NCI-H1092 (cell line): ENCODE measurements at regions not wholly inside any gene's neighbourhood (a gene's known extent, or its start where the extent isn't known, plus 50 kb on each side); places are given as distances from the start of the nearest gene placed in this dataset.
"Not testable (repeated sequence)": the region's sequence is repeated elsewhere in the genome, so short reads cannot be mapped to it uniquely, and the experiment has no call there.

Experiments
- DNase-seq: peaks from one replicate; lab custom pipeline; 2025; lab: John Stamatoyannopoulos, UW

DNA sequence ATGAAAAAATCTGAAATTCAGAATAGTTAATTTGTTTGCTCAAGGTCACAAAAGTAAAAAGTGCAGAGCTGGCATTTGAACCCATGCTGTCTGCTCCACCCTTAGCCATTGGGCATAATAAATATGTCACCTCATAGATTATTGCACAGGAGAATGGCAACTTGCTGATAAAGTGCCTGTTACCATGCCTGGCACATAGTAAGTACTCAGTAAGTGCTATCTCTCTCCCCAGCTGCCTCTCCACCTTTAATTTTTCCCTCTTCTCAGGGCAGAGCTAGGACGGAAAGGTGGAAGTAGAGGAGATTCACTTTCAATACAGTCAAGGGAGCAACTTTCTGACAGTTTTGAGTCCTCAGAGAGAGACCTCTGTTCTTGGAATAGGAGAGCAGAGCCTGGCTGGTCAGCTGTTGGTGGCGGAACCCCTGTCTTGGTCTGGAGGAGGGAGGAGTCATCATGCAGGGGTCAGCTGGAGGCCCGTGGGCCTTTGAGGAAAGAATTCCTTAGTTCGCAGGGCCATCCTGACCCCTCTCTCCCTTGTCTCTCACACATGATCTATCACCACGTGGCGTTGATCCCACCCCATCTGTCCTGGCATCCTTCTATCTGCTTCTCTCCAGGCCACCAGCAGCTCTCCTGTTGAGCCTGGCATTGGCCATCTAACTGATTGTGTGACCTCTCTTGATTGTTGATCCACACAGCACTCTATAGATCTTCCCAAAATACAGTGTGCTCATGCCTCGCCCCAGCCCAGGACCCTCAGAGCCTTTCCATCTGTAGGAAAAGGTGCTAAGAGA is 149.3 kb downstream of the RPLP1 start:
- no peak for DNase-seq

DNA sequence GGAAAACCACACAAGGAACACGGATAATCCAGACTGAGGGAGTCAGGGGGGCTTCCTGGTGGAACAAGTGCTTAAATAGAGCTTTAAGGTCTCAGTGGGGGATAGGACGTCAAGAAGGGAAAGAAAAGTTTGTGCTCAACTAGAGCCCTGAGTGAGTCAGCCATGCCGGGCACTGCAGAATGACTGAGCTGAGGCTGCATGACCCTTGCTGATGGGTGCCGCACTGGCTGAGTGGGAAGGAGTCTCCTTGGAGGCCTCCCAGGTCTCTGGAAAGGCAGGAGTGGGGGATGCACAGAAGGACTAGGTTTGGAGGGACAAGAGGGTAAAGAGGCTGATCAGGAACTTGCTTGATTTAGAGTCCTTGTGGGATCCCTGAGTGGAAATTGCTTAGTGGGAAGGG is 150.3 kb downstream of the RPLP1 start:
- DNase-seq = no peak

DNA sequence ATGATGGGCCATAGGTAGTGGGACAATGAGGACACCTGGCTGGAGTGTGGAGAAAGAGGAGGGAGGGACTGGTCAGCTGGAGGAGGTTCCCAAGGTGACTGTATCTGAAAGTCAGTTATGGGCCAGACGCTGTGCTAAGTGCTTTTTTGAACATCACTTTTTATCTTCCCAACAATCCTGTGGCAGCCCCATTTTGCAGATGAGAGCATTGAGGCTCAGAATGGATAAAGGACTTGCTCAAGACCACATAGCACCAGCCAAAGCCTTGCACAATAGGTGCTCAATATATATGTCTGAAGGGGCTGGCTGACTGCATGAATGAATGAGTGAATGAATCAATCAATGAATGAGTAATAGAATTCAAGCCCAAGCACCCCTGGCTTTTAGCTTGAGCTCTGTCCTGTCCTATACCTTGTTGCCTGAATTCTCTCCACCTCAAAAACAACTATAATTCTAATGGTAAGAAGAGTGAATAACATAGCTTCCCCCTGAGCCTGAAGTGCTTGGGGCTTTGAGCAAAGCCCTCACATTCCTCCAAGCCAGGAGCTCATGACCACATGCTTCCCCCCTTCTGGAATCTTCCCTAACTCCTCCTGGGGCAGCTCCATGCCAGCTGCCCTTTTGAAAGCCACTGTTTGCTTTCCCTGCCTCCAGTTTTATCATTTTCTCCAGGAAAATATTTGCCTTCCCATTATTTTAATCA is 150.9 kb downstream of the RPLP1 start:
- DNase-seq = no peak

DNA sequence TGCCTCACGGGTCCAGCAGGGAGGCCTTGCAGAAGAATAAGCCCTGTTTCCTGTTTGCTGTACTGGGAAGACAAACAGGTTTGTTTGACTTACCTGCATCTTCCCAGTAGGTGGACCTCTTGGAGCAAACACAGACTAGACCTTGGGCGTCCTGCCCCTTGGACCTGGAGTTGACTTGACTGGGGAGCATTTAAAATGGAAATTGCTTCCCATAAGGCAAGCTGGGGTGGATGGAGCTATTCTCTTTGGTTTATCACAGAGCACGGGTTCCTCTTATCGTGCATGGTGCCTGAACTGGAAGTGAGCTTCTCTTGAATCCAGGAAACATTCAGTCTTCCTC is 151.4 kb downstream of the RPLP1 start:
- DNase-seq = peak; percentile 19

DNA sequence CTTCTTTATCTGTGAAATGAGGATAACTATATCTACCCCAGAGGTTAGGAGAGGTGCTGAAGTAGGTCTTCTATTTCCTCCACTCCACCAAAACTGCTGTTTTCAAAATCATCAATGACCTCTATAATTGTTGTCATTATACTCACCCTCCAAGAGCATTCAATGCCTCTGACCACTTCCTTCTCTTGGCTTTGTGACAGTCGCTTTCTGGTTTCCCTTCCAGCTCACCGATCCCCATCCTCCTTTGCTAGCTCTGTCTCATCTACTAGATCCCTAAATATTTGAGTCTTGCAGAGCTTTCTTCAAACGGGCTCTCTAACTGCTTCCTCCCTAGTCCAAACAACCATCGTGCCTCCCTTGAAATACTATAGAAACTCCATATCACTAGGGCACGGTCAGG is 153.5 kb downstream of the RPLP1 start:
- DNase-seq = no peak

DNA sequence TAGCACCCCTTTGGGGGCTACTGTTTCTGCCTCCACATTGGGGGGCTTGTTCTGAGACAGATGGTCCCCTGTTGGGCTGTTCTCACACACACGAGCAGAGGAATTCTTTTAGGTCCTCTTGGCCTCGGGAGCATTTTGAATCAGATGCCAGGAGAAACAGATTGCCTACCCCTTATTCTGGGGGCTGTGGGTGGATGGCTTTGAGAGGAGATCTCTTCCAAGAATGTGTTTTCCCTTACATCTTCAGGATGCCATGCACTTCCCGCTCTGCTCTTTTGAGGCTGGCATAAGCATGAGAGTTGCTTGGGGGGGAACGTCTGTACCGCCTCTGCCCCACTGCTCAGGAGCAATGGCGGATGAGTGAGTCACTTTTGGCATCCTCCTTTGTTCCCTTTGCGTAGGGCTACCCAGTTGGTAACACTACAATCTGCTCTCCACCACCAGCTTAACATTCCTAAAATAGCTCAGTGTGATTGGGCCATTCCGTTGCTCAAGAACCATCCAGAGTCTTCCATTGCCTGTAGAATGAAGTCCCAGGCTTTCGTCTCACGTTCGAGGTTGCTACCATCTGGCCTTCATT is 154.4 kb downstream of the RPLP1 start:
- DNase-seq = no peak

- DNase-seq = no peak
Observed at GRCh38 chr15:69608661-69609060, 156.0 kb downstream of the RPLP1 start.

GRCh38 chr15:69609176-69609575 is 156.6 kb downstream of the RPLP1 start:
- DNase-seq = no peak

DNA sequence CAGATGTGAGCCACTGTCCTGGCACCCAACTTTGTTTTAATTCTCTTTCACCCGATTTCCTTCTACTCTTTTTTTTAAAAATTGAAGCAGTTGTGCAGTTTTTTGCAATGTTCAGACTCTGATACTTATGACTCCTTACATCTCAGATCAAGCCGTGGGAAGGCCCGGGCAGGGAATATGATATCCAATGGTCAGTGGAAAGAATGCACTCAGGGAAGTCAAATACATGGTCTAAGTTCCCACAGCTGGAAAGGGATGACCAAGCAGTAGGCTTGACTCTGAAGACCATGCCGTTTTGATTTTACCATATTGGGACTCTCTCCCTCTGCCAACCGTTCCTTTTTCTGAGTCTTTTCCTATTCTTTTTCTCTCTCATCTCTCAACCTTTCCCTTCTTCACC is 157.2 kb downstream of the RPLP1 start:
- DNase-seq = no peak

DNA sequence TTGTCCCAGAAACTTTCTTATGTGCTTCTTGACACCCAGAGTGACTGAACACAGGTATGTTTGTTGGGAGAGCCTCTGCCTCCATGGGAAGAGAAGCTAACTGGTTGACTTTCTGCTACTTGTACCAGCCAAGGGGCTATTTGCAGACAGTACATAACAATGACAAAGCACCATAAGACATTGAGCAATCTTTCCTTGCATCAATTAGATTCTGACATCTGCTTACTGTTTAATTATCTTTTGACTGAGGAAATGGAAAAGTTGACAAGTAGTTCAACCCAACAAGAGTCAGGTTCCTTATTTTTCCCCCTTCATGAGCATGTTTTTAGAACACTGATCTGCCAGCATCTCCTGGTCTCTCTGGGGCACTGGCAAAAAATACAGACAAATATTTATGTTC is 157.7 kb downstream of the RPLP1 start:
- DNase-seq = no peak

GRCh38 chr15:69610858-69611257 is 158.2 kb downstream of the RPLP1 start:
- DNase-seq = no peak

GRCh38 chr15:69612112-69612511 is 159.5 kb downstream of the RPLP1 start:
- DNase-seq = peak; percentile 11

GRCh38 chr15:69613182-69613581 is 160.6 kb downstream of the RPLP1 start:
- DNase-seq = no peak

GRCh38 chr15:69613988-69614387 is 161.4 kb downstream of the RPLP1 start:
- DNase-seq = no peak

DNA sequence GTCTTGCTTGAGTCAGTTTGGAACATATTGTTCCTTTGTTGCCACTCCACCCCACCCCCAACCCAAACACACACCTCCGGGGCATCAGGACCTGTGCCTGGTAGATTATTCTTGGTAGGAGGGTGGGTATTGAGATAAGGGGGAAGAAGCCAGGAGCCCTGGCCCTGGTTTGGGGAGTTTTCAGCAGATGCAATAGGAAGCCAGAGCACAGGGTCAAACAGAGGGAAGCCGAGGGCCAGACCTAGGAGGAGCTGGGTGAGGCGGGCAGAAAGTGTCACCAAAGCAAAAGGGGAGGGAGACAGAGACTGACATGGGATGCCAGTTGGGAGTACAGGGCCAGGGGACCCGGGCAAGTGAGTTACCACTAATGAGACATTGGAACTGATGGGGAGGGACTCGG is 163.1 kb downstream of the RPLP1 start:
- no peak for DNase-seq

DNA sequence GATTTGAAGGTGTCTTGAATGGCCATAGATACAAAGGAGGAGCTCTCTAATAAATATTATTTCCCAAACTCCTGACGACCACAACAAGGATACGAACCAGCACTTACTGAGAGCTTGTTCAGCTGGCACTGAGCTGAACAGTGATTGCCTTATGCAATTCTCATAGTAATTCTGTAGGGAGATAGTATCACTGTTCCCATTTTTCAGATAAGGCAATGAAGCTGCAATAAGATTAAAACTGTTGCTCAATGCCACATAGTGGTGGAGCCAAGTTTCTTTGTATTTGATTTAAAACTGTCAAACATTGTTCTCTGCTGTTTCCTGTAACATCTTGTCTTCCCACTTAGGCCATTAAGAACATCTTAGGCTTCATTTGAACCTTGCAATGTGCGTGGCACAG is 163.9 kb downstream of the RPLP1 start:
- no peak for DNase-seq

- DNase-seq = not testable (repeated sequence)
Observed at GRCh38 chr15:69617144-69617543, 164.5 kb downstream of the RPLP1 start.

DNA sequence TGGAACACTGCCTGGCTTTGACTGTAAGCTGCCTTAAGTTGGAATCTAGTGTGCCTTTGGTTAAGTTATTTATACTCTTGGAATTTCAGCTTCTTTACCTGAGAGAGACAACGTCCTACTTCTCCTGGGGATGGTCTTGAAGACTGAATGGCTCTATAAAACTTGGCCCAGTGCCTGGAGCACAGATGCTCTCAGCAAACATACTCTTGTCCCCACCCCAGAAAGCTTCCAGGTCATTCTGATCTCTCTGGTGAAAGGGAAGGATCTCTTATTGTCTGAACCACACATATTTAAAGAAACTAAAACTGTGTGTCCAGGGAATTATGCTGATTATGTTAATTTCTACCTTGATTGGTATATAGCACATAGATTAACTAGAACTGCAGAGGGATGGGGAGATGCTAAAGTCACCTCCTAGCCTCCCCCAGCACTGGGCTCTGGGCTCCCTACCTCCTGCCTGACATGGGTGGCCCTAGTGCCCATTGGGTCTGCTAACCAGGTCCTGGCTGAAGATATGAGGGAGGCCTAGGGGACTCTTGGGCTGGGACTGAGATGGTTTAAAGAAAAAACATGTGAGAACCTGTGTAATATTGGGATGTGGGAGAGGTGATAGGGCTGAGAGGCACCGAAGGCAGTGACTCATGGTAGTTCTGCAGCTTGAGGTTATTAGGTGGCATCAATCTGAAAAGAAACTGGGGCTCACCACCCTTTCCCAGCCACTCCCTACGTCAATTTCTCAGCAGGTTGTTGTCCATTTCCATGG is 171.0 kb downstream of the RPLP1 start:
- DNase-seq = no peak

- no peak for DNase-seq
Observed at GRCh38 chr15:69624155-69624520, 171.5 kb downstream of the RPLP1 start.

GRCh38 chr15:69624816-69625215 is 172.2 kb downstream of the RPLP1 start:
- no peak for DNase-seq

DNA sequence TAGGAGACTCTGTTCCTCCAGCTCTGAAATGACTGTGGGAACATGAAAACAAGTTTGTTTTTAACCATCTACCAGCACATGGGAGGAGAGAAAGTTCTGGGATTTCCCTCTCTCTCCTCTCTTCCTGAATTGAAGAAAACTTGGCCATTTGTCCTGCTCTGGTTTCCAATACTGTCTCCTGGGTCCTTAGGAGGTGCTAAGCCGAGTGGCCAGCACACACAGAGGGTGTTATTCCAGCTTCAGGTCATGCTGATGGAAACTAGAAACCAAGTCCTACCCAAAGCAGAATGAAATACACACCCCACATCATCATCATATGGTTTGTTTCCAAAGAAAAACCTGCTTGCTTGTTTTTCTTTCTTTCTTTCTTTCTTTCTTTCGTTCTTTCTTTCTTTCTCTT is 172.7 kb downstream of the RPLP1 start:
- DNase-seq = no peak
